OCI-LY7 (cell line): ENCODE measurements at regions not wholly inside any gene's neighbourhood (a gene's known extent, or its start where the extent isn't known, plus 50 kb on each side); places are given as distances from the start of the nearest gene placed in this dataset.

Experiments
- CTCF ChIP-seq: fragments of 200-600 bp; sonication (generic); conservative IDR thresholded peaks from 2 replicates; pipeline ENCODE4 v1.5.1; 2014; ENCODE audit warnings: mild to moderate bottlenecking, antibody characterized with exemption, low read length, moderate library complexity, mixed read lengths
- EZH2phosphoT487 ChIP-seq: fragments of 200-600 bp; sonication (generic); IDR thresholded peaks from 2 replicates; pipeline ENCODE4 v1.6.1; 2018; ENCODE audit warnings: low read depth, borderline replicate concordance, mild to moderate bottlenecking, mixed run types, antibody characterized with exemption, low read length, moderate library complexity, mixed read lengths

- no peak for TF ChIP-seq EZH2phosphoT487
- TF ChIP-seq CTCF, result no peak
Observed at GRCh38 chr15:25170113-25170731, 215.4 kb downstream of the SNRPN start.
